AG09319 (cell line): ENCODE measurements at regions not wholly inside any gene's neighbourhood (a gene's known extent, or its start where the extent isn't known, plus 50 kb on each side); places are given as distances from the start of the nearest gene placed in this dataset.

Source experiments
- DNase-seq: peaks from one replicate; pipeline ENCODE4 v3.0.0-alpha.2; 2010; ENCODE audit warnings: low read depth; ENCODE audit errors: extremely low read depth
- TF ChIP-seq, protein P1 (sequence below): IDR thresholded peaks from 2 replicates; pipeline ENCODE4 v1.5.1; 2011; ENCODE audit warnings: low read depth, mild to moderate bottlenecking, inconsistent platforms, low read length, moderate library complexity

DNA sequence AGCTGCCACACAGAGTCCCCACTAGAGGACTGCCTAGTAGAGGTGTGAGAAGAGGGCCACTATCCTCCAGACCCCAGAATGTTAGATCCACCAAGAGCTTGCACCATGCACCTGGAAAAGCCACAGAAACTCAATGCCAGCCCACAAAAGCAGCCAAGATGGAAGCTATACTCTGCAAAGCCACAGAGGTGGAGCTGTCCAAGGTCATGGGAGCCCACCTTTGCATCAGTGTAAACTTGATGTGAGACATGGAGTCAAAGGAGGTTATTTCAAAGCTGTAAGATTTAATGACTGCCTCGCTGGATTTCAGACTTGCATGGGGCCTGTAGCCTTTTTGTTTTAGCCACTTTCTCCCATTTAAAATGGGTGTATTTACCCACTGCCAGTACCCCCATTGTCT, 1030.1 kb upstream of the GRIA3 start:
- DNase-seq: no peak
- TF ChIP-seq, protein P1, sequence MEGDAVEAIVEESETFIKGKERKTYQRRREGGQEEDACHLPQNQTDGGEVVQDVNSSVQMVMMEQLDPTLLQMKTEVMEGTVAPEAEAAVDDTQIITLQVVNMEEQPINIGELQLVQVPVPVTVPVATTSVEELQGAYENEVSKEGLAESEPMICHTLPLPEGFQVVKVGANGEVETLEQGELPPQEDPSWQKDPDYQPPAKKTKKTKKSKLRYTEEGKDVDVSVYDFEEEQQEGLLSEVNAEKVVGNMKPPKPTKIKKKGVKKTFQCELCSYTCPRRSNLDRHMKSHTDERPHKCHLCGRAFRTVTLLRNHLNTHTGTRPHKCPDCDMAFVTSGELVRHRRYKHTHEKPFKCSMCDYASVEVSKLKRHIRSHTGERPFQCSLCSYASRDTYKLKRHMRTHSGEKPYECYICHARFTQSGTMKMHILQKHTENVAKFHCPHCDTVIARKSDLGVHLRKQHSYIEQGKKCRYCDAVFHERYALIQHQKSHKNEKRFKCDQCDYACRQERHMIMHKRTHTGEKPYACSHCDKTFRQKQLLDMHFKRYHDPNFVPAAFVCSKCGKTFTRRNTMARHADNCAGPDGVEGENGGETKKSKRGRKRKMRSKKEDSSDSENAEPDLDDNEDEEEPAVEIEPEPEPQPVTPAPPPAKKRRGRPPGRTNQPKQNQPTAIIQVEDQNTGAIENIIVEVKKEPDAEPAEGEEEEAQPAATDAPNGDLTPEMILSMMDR: no peak

DNA sequence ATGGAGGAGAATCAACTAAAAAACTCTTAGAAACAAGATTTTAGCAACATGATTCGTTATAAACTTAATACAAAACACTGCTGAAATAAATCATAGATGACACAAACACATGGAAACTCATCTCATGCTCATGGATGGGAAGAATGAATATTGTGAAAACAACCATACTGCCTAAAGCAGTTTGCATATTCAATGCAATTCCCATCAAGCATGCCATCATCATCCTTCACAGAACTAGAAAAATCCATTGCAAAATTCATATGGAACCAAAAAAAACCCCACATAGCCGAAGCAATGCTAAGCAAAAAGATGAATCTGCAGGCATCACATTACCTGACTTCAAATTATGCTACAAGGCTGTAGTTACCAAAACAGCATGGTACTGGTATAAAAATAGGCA, 1015.8 kb upstream of the GRIA3 start:
- DNase-seq: no peak
- TF ChIP-seq, protein P1: no peak

DNA sequence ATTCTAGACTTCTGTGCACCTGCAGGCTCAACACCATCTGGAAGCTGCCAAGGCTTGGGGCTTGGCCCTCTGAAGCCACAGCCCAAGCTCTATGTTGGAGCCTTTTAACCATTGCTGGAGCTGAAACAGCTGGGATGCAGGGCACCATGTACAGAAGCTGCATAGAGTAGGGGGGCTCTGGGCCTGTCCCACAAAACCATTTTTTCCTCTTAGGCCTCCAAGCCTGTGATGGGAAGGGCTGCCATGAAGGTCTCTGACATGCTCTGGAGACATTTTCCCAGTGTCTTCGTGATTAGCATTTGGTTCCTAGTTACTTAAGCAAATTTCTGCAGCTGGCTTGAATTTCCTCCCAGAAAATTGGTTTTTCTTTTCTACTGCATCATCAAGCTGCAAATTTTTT, 999.3 kb upstream of the GRIA3 start:
- DNase-seq: no peak
- TF ChIP-seq, protein P1: no peak

DNA sequence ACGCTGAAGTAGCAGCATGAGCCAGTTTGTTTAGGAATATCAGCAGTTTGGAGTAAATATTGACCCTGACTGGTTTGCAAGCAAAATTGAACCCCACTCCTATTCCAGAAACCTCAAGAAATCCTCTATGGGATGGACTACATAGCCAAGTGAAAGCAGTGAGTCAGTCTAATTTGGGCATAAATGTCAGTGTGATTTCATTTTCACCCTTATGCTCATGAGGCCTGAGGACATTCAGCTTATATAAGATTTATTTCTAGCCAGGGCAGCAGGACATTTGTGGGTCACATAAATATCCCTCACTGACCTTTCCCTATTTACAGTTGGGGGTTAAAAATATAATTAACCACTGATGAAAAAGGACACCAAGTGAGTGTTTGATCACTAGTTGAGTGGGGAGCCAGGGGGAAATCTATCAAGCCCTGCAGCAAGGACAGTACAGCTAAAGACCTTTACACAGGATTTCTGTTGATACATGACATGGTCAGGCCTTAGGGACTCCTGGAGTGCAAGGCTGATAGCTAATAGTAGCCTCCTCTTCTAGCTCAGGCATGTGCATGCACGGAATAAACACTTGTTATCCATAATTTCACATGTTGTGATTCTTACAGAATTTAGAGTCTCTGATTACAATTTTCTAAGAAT, 996.9 kb upstream of the GRIA3 start:
- TF ChIP-seq, protein P1: no peak
- DNase-seq: no peak

DNA sequence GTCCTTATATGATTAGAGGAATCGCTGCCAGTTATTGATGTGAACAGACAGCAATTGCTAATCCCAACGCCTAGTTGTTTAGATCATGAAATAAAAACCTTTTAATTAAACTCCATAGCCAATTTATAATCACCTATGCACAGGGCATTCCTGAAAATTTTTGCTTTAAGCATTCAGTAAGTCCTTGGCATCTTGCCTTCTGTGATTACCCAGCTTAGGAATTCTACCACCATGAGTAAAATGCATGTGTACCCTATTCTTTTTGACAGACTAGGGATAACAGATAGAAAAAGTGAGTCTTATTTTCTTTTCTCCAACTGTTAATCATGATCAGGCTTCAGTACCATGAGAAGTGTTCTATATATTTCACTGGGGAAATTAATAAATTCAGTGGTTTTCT, 995.3 kb upstream of the GRIA3 start:
- TF ChIP-seq, protein P1: no peak
- DNase-seq: no peak

DNA sequence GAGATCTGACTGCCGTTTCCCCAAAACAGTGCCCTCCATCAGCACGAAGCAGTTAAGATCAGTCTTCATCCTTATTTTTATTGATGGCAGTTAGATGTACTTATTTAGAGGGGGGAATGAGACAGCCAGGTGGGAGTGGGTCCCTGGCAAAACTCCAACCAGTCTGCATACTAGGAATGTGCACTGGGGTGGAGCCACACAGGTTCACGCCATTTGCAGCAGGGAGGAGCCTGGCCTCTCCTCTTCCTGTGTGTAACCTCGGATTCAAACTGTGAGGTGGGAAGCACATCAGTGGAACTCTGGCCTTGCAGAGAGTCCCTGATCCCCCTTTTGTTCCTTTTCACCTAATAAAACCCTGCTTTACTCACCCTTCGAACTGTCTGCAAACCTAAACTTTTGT, 987.7 kb upstream of the GRIA3 start:
- TF ChIP-seq, protein P1: no peak

DNA sequence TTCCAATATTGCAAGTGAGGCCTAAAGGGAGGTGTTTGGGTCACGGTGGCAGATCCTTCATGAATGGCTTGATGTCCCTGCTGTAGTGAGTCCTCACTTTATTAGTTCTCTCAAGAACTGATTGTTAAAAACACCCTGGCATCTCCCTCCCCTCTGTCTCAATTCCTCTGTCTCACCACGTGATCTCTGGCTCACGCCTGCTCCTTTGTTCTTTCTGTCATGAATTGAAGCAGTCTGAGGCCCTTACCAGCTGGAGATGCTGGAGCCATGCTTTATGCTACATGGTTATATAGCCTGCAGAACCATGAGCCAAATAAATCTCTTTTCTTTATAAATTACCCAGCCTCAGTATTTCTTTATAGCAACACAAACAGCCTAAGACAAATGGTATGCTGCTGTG, 980.7 kb upstream of the GRIA3 start:
- no peak for DNase-seq
- TF ChIP-seq, protein P1: no peak

More for the DNA sequence above, 987.7 kb upstream of the GRIA3 start:
- DNase-seq: no peak
